GM19193 (cell line): ENCODE measurements at regions not wholly inside any gene's neighbourhood (a gene's known extent, or its start where the extent isn't known, plus 50 kb on each side); places are given as distances from the start of the nearest gene placed in this dataset.

Source experiments
- POLR2A ChIP-seq: IDR thresholded peaks from 4 replicates; pipeline ENCODE4 v1.6.1; 2011; ENCODE audit not compliant: insufficient read depth, insufficient read length; ENCODE audit errors: extremely low read depth

DNA sequence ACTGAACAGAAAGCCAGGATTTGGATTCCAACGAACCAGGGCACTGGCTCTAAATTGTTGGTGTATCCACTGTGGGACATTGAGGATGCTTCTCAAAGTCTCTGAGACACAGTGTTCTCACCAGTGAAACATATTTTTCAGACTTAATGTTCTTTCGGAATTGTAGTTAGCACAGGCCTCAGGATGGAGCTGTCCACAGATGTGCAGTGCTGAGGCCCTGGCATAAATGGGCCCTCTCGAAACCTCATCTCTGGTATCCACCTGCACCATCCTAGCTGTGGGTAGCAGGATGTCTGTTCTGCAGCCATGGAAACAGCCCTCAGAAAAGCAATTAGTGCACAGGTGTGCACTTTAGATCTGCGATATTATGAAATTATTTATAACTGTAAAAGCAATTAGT lies 656.8 kb downstream of the TBC1D22A start:
- no peak for TF ChIP-seq POLR2A

DNA sequence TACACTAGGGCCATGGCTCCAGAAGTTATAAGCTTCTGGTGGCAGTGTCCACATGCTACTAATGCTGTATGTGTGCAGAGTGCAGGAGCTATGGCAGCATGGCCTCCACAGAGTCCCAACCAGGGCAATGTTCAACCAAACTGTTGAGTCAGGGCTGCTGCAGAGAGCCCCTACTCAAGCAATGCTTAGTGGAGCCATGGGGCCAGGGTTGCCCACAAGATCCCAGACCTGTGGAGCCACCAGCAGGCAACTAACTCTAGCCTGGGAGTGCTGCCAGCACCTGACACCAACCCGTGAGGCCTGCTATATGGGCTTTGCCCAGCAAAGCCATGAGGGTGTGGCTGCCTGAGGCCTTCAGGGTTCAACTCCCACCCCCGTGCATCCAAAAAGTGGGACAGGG lies 655.2 kb downstream of the TBC1D22A start:
- no peak for TF ChIP-seq POLR2A

DNA sequence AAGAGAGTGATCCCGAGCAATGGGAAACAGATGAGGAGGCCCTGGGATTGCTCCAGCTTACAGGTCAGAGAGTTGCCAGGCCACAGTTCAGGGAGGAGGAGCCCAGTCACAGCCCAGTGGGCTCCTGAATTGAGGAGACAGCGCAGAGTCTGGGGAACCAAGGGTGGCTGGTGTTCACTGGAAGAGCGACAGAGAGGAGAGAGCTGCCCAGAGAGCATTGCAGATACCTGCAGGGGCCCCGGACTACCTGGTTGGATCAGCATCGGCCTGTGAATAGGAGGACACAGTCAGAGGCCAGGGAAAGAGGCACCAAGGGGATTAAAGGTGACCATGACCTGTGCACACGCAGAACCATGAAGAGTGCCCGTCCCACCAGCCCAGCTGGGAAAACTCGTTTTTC lies 648.6 kb downstream of the TBC1D22A start:
- no peak for TF ChIP-seq POLR2A

DNA sequence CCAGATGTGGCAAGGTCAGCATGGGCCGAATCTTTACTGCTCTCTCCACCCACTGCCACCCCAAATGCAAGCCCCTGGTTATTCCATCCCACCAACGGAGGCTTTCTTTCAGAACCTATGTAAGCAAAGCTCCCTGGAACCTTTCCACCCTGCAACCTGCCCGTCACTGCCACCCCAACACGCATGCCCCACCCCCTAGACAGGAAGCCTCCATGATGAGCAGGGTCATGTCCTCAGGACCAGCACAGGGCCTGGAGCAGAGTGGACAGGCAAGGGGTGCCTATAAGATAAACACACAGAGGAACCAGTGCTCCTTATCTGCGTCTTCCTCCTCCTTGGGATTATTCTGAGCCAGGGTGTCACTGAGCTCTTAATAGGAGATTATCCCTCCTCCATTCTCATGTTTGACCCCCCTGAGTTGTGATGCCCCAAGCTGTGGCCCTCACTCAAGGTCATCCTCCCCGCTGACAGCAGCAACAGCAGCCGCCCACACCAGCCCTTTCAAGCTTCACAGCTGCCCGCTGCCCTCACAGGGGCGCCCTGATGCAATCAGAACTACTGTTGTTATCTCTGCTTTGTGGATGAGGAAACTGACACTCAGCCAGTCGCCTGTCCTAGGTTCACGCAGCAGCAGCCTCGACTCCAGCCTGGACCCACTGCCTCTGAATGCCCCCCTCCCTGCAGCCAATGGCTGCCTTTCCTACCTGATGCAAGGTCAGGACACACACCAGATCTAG lies 647.3 kb downstream of the TBC1D22A start:
- TF ChIP-seq POLR2A = no peak

GRCh38 chr22:47408409-47408808 lies 646.0 kb downstream of the TBC1D22A start:
- TF ChIP-seq POLR2A = no peak

DNA sequence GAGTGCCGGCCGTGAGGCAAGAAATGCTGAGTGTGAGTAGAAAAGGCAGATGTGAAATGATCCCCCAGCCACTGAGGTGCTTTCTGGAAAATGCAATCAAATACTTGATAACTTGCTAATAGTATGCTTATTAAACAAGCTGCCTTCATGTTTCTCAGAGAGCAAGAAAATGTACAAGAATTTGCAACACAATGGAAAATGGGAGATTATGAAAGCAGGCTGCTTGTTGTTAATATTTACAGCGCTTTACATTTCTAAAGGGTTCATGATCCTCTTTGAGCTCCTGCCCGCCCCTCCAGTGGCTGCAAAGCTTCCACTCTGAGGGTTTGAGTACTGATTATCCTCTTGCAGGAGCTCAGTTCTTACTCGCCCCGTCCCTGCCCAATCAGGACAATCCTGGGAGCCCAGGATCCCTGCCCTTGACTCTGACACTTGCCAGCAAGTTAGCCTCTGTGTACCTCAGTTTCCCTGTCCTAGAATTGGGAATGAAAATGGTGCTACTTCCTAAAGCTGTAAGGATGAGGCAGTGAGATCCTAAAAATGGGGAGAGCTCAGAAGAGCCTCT lies 645.1 kb downstream of the TBC1D22A start:
- TF ChIP-seq POLR2A = no peak

GRCh38 chr22:47406896-47407295 lies 644.4 kb downstream of the TBC1D22A start:
- no peak for TF ChIP-seq POLR2A

DNA sequence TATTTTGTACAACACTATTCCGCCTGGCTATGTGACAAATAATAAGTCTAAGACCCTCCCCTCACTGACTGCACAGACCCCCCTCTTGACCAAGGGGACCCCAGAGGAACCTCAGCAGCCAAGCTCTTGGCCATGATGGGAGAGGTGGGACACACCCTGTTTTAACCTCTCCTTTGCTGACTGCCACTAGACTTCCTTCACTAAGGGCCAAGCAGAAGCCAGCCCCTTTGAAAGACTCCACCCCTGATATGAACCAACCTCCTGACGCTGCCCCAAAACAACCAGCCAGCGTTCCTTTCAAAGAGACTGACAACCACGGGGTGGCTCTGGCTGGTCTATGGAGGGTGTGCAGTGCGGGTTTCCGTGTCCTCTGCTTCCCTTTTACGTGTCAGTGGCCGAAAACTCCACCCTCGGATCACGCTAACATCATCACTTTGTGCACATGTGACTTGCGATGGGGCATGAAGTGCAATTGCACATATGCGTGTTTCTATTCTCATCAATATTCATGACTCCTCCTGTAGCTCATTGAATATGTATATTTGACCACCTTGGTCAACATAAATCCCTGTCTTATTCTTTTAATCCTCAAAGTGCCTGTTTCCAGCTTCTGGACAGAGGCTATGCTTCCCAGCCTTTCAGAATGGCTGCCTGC lies 643.9 kb downstream of the TBC1D22A start:
- TF ChIP-seq POLR2A = no peak

- no peak for TF ChIP-seq POLR2A
Observed at GRCh38 chr22:47402876-47403525, 640.6 kb downstream of the TBC1D22A start.

DNA sequence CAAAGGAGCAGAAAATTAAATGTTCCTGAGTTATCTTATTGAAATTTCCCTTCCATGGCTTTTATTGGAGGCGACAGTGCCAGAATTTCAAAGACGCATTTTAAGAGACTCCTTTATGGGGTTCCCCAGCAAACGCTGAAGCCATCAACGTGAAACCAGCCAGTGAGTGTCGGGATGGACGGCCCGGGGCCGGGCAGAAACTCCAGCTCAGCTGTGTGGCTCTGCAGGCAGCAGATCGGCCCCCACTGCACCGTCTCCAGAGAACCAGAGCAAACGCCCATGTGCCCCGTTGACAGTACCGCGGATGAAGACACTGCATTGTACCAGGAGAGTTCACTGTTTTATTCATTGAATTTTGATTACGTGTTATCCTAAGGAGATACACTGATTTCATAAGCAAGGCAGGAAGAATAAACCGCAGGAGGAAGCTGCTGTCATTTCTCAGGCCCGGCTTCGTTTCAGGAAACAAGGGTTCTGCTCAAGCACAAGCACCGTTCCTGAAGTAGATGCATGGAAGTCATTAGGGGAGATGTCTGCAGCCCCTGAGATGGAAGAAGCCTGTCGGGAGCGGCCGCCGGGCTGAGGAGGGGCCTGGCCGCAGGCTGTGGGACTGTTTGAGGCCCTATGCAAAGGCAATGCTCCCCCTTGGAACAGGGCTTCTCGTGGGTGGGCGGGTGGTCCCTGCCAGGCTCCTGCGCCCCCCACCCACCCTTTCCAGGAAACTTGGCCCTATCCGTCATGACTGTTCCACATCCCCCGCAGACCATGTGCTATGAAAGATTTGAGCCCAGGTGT lies 639.7 kb downstream of the TBC1D22A start:
- no peak for TF ChIP-seq POLR2A

DNA sequence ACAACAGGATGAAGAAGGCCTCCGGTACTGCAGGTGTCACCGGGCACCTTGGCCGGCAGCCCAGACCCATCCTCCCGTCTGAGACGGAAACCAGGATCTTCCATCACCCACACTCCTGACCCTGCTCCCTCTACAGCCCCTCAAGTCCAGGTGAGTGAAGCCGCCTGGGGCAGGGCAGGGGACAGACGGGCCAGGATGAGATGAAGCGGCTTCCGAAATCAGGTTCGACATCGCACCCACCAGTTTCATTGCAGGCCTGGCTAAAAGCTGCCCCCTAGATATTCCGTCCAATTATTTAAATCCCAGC lies 639.1 kb downstream of the TBC1D22A start:
- no peak for TF ChIP-seq POLR2A

- TF ChIP-seq POLR2A = no peak
Observed at GRCh38 chr22:47400701-47401591, 638.5 kb downstream of the TBC1D22A start.

GRCh38 chr22:47398921-47399790 lies 636.7 kb downstream of the TBC1D22A start:
- no peak for TF ChIP-seq POLR2A
